CD4-positive, alpha-beta T cell (primary cell): ENCODE measurements at regions not wholly inside any gene's neighbourhood (a gene's known extent, or its start where the extent isn't known, plus 50 kb on each side); places are given as distances from the start of the nearest gene placed in this dataset.

Experiments used
- ATAC-seq: fragments of 200-7000 bp; cut with Tn5 transposase; one replicate; pipeline ENCODE4 v1.10.0; 2022; ENCODE audit warnings: mild to moderate bottlenecking; ENCODE audit not compliant: poor library complexity
- CTCF ChIA-PET: fragments of 350-600 bp; sonication (Branson Sonifier 250); formaldehyde crosslinking; loops from one replicate; lab custom pipeline; 2021; ENCODE audit warnings: antibody characterized with exemption, inconsistent platforms; lab: Charles Lee
- POLR2A ChIA-PET: fragments of 350-600 bp; sonication (Branson Sonifier 250); formaldehyde crosslinking; loops from one replicate; lab custom pipeline; 2021; ENCODE audit warnings: antibody characterized with exemption, inconsistent platforms; lab: Charles Lee
- DNase-seq, 14 experiments: peaks; one replicate each; pipeline ENCODE4 v3.0.0-alpha.2; 2013 to 2020; ENCODE audit warnings: mixed read lengths in 2 of 14
- H3K27ac ChIP-seq, 2 donors: one replicate each; pipeline versions ENCODE4 v1.5.1 to v1.7.0; 2013; ENCODE audit warnings: low read length in 2 of 2, low read depth in 1 of 2, mild to moderate bottlenecking in 1 of 2
- H3K27me3 ChIP-seq, 2 experiments: 1 replicate in 1 of 2; 2 replicates in 1 of 2; pipeline versions ENCODE4 v1.6.1 to v1.7.0; 2013; ENCODE audit warnings: low read length in 2 of 2, control low read depth in 1 of 2, mild to moderate bottlenecking in 1 of 2, moderate library complexity in 1 of 2; ENCODE audit not compliant: insufficient read depth in 2 of 2, control insufficient read depth in 1 of 2
- H3K36me3 ChIP-seq: one replicate; pipeline ENCODE4 v1.6.1; 2013; ENCODE audit warnings: low read length, control low read depth; ENCODE audit not compliant: insufficient read depth
- H3K4me1 ChIP-seq: one replicate; pipeline ENCODE4 v1.6.1; 2013; ENCODE audit warnings: low read length, control low read depth; ENCODE audit not compliant: insufficient read depth
- H3K4me3 ChIP-seq: one replicate; pipeline ENCODE4 v1.5.1; 2013; ENCODE audit warnings: mild to moderate bottlenecking, low read length, moderate library complexity
- H3K9me3 ChIP-seq, 2 experiments: 1 replicate in 1 of 2; 2 replicates in 1 of 2; pipeline versions ENCODE4 v1.6.1 to v1.7.0; 2013; ENCODE audit warnings: low read length in 2 of 2, mild to moderate bottlenecking in 2 of 2, control low read depth in 1 of 2, moderate library complexity in 1 of 2; ENCODE audit not compliant: control insufficient read depth in 1 of 2, insufficient read depth in 1 of 2
- H3K27ac Mint-ChIP-seq: one replicate; pipeline ENCODE4 v1.8.0; 2020; ENCODE audit warnings: mixed read lengths
- H3K27me3 Mint-ChIP-seq: one replicate; pipeline ENCODE4 v1.8.0; 2021; ENCODE audit warnings: mixed read lengths
- H3K36me3 Mint-ChIP-seq: one replicate; pipeline ENCODE4 v1.8.0; 2021; ENCODE audit warnings: low read depth, mixed read lengths
- H3K4me1 Mint-ChIP-seq: one replicate; pipeline ENCODE4 v1.8.0; 2021; ENCODE audit warnings: low read depth, mixed read lengths
- H3K4me3 Mint-ChIP-seq: one replicate; pipeline ENCODE4 v1.8.0; 2020; ENCODE audit warnings: mild to moderate bottlenecking, mixed read lengths
- H3K9me3 Mint-ChIP-seq: one replicate; pipeline ENCODE4 v1.8.0; 2020; ENCODE audit warnings: mixed read lengths
- CTCF ChIP-seq: fragments of 200-600 bp; IDR thresholded peaks from one replicate; pipeline ENCODE4 v1.8.0; 2022; ENCODE audit warnings: antibody characterized with exemption, mild to moderate bottlenecking
- intact Hi-C, 2 experiments: fragments of 100-400 bp; cut with DNase I in 1 of 2; cut with micrococcal nuclease in 1 of 2; formaldehyde crosslinking; loops; one replicate each; pipeline versions ENCODE4 v1.15.1 to v1.9.0; 2023 to 2025; cut with DNase I, micrococcal nuclease

GRCh38 chr16:85441189-85441889 is 171.8 kb upstream of the GSE1 start:
- Mint-ChIP-seq H3K9me3 (no peaks in the 10 kb centered on the region), H3K36me3 (no peaks in the 10 kb centered on the region), H3K27me3 (no peaks in the 10 kb centered on the region), H3K27ac (no peak overlapping the region), H3K4me1 (peaks cover 10% of the 10 kb centered on the region), H3K4me3 (no peak overlapping the region)
- TF ChIP-seq CTCF, result no peak
- POLR2A ChIA-PET, result no interaction called here
- no peak overlapping the region for H3K27ac ChIP-seq
- no peak overlapping the region for H3K4me3 ChIP-seq
- ATAC-seq (no peak), DNase-seq (peak in 2 of 14 experiments; percentile 24 to 28)
- no peaks in the 10 kb centered on the region for H3K27me3 ChIP-seq
- intact Hi-C loops, result no loop called here
- H3K4me1 ChIP-seq, result peaks cover 4% of the 10 kb centered on the region
- CTCF ChIA-PET, result no interaction called here
- H3K36me3 ChIP-seq, result no peaks in the 10 kb centered on the region
- H3K9me3 ChIP-seq, result peaks cover 0 to 6% of the 10 kb centered on the region in 2 experiments

DNA sequence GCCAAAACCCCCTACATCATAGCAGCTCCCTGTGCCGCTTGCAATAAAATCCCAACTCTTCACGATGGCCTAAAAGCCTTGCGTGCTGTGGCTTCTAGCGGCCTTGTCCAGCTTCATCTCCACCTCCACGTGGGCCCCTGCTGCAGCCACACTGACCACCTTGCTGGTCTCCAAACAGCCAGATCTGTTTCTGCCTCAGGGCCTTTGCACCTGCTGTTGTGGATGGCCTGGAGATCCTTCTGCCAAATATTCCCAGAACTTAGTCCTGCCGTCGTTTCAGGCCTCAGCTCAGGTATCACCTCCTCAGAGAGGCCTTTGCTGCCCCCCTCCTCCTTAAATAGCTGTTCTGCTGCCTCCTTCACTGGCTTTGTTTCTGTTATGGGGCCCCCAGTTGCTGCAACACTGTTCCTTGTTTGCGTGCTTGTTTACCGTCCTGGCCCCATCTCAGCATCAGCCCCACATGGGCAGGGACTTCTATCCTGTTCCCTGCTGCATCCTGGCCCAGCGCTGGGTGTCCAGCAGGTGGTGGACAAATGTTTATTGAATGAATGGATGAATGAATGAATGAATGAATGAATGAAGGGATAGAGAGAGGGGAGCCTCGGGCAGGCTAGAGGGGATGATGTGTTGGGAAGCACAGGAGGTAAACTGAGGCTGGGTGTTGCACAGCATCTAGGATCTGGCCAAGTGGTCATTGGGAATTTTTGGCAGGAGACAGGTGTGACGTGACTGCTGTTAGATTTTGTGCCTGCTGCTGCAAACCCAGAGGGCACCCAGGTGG is 171.0 kb upstream of the GSE1 start:
- DNase-seq (no peak), ATAC-seq (no peak)
- H3K4me1 Mint-ChIP-seq, result peaks cover 10% of the 10 kb centered on the region
- H3K36me3 Mint-ChIP-seq, result no peaks in the 10 kb centered on the region
- no peaks in the 10 kb centered on the region for H3K27me3 Mint-ChIP-seq
- peaks cover 4% of the 10 kb centered on the region for H3K4me1 ChIP-seq
- no peak overlapping the region for H3K4me3 Mint-ChIP-seq
- no peak overlapping the region for H3K27ac ChIP-seq
- H3K4me3 ChIP-seq, result no peak overlapping the region
- H3K27ac Mint-ChIP-seq, result no peak overlapping the region
- ChIA-PET CTCF (no interaction called here), POLR2A (no interaction called here)
- no peaks in the 10 kb centered on the region for H3K27me3 ChIP-seq
- H3K9me3 Mint-ChIP-seq, result no peaks in the 10 kb centered on the region
- H3K9me3 ChIP-seq, result peaks cover 0 to 6% of the 10 kb centered on the region in 2 experiments
- H3K36me3 ChIP-seq, result no peaks in the 10 kb centered on the region
- TF ChIP-seq CTCF, result no peak
- intact Hi-C loops, result no loop called here

DNA sequence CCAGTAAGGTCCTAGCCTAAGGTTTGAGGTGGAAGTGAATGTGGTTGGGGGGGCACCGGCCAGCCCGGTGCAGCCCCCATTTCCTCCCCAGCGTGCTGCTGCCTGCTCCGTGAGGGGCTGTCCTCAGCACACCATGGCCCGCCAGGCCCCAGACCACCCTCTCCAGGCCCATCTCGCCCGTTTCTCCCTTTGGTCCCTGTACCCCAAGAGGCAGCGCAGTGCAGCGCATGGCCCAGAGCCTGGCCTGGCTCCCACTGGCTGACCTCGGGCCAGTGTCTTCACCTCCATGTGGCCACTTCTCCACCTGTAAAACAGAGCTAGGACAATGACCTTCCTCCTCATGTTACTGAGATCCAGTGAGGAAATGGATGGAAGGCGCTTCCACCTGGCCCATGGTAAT is 170.0 kb upstream of the GSE1 start:
- ChIA-PET CTCF (interaction anchor here (0.7 kb wide), 1 partner anchor 38 kb away, joined by 4 read pairs; no protein-coding TSS in a partner anchor), POLR2A (no interaction called here)
- intact Hi-C loops, result no loop called here
- no peak for DNase-seq
- Histone ChIP-seq H3K4me3 (no peak overlapping the region), H3K9me3 (peaks cover 0 to 6% of the 10 kb centered on the region in 2 experiments), H3K4me1 (peaks cover 12% of the 10 kb centered on the region), H3K27ac (no peak overlapping the region), H3K36me3 (no peaks in the 10 kb centered on the region), H3K27me3 (no peaks in the 10 kb centered on the region)
- TF ChIP-seq CTCF, result no peak
- Mint-ChIP-seq H3K36me3 (no peaks in the 10 kb centered on the region), H3K4me1 (peaks cover 21% of the 10 kb centered on the region), H3K27ac (no peak overlapping the region), H3K4me3 (no peak overlapping the region), H3K9me3 (no peaks in the 10 kb centered on the region), H3K27me3 (no peaks in the 10 kb centered on the region)
- no peak for ATAC-seq
